ENCODE measurements at regions not wholly inside any gene's neighbourhood (a gene's known extent, or its start where the extent isn't known, plus 50 kb on each side); places are given as distances from the start of the nearest gene placed in this dataset.
"Not testable (repeated sequence)": the region's sequence is repeated elsewhere in the genome, so short reads cannot be mapped to it uniquely, and the experiment has no call there.

DNA sequence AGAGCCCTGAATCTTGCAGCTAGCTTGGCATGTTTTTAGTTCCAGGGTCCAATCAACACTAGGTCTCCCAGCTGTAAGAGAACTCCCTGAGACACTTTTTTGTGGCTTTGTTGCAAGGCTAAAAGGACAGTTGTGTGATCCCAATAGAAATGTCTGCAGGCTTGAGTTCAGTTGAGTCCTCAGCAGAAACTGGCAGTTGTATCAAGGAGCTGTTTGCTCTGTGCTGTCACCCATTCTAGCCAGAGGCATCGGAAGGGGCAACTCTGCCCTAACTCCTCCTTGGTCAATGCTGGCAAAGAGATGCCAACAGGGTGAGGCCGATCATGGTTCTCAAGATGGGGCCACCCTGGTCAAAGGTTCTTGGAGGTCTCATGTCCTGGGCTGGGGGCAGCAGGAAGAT lies 224.1 kb downstream of the BUB3 start:
- DNase-seq (ENCODE audit: low spot score): no peak

DNA sequence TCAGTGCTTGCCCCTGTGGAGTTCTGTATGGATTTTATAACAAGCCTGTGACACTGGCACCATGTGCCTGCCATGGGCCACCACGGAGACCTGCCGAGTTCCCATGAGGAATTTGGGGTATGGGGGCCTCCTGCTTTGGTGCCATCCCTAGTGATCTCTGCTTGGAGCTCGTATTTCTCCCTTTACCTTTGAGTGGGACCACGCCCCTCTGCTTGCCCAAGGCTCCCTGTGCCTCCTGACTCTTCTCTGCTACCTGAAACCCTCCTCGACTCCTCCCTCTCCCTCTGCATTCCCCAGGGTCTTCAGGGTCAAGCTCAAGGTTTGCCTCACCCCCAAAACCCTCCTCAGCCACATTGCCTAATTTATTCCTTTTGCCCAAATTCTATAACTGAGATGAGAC lies 225.0 kb downstream of the BUB3 start:
- no peak for DNase-seq (ENCODE audit: low spot score)

GRCh38 chr10:123380491-123381085 lies 226.4 kb downstream of the BUB3 start:
- DNase-seq (ENCODE audit: low spot score): no peak

DNA sequence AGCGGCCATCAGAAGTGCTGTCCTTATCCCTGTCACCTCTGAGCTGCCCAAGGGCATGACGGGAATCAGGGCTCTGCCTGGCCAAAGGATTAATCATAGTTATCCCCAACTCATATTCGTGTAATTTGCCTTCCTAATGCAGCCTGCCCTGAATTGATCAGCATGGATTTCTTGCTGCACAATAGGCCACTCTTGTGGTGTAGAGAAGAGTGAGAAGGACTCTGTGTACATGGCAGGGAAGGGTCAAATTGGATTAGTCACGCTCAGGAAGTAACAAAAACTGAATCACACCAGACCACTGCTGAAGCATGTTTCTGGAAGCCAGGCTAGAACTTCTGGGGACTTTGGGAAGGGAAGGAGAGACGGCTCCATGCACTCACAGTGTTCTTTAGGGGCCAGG lies 227.0 kb downstream of the BUB3 start:
- DNase-seq (ENCODE audit: low spot score): no peak

DNA sequence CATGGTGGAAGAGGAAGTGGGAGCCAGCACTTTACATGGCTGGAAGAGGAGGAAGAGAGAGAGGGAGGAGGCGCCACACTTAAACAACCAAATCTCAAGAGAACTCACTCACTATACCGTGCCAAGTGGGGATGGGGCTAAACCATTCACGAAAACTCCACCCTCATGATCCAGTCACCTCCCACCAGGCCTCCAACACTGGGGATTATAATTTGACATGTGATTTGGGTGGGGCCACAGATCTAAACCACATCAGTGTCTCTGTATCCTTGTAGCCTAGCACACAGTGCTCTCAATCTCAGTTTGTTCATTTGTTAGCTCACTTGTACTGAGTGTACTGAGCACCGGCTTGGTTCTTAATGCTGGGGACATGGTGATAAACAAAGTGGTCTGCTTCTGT lies 228.3 kb downstream of the BUB3 start:
- no peak for DNase-seq (ENCODE audit: low spot score)

DNA sequence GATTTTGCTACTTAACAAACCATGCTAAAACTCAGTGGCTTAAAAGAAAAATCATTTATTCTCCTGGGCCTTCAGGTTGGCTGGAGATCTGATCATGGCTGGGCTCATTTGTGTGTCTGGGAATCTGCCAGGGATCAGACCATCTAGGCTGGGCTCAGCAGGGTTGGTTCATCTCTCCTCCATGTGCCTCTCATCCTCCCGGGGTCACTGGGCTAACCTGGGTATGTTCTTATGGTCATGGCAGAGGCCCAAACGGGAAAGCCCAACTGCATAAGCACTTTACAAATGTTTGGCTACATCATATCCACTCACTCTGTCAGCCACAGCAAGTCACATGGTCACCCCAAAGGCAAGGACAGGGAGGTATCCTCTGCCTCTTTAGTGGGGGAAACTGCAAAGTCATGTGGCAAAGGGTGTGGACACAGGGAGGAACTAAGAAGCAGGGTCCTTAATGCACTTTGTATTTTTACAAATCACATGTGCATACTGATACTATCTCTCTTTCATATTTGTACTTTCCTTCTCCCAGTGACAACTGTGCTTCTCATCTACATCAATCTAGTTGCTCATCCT lies 231.4 kb downstream of the BUB3 start:
- DNase-seq (ENCODE audit: low spot score): no peak

DNA sequence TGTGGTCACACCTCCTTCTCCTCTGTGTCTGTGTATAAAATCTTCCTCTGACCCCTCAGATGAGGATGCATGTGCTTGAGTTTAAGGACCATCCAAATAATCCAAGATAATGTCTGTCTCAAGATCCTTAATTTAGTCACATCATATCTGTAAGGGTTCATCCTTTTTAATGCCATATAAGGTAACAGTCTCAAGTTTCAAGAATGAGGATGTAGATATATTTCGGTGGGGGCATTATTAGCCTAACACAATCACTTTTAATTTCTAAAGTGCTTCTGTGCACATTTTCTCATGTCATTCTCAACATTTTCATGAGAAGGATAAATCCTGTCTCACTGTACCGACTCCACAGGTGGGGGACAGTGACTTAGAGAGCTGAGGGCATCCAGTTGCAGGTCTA lies 235.3 kb downstream of the BUB3 start:
- DNase-seq (ENCODE audit: low spot score): no peak

DNA sequence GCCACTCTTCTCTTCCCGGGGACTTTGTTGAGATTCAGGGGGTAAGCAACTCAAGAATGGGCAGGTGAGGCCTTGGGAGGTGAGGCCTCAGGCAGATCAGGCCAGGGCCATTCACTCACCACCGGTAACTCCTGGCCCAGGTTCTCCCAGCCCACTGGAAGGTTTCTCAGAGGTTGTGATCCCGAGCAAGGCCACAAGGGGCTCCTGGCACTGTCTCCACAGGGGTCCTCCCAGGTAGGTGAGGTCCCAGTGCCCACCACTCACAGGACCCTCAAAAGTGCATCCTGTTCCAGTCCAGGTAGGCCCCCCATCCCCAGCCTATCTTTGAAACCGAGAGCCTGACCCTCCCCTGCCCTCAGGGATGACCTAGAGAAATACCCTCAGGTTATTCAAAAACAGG lies 236.1 kb downstream of the BUB3 start:
- no peak for DNase-seq (ENCODE audit: low spot score)

DNA sequence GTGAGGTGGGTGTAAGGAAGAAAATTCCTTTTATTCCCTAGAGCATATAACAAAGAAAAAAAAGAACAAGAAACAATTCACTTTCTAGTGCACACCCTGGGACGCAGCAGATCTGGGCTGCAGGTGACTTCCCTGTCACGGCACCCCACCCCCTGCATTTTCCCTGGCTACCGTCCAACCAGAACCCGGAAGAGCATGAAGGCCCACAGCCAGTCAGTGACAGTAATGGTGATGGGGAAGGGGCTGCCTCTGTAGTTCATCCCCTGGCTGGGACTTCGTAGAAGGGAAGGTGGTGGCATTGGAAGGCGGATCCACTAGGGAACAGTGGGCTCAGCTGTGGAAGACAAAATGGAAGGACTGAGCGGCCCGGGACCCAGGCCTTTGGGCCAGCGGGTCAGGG lies 236.7 kb downstream of the BUB3 start:
- DNase-seq (ENCODE audit: low spot score): no peak

DNA sequence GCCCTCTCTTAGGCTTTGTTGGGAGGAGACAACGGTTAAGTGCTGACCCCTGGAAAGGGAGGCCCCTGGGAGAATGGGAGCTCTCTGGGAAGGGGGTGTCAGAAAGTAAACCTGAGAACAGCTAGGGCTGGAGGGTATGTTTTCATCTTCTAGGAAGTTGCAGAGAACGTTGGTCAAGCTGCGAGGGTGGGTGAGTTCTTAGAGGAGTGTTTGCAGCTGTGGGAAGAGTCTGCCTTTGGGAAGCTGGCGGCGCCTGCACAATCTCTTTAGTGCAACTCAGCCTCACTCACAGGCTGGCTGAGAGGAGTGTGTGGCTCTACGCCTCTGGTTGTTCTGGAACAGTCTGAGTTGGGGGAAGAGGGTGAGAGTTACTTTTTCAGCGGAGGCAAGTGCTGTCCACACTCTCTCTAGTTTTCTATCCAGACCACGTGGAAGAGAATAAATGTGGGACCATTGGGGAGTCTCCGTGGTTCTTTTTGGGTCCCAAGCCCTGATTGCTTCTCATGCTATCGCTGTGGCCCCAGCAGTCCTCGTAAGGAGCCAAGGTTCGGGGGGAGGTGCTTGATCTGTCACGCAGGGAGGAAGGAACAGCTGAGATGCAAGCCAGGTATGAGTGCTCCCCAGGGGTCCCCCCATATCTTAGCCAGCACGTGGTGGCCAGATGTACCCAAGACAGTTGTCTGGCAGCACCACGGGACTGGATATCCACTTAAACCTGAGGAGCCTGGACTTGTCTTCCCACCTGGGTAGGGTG lies 237.2 kb downstream of the BUB3 start:
- no peak for DNase-seq (ENCODE audit: low spot score)

DNA sequence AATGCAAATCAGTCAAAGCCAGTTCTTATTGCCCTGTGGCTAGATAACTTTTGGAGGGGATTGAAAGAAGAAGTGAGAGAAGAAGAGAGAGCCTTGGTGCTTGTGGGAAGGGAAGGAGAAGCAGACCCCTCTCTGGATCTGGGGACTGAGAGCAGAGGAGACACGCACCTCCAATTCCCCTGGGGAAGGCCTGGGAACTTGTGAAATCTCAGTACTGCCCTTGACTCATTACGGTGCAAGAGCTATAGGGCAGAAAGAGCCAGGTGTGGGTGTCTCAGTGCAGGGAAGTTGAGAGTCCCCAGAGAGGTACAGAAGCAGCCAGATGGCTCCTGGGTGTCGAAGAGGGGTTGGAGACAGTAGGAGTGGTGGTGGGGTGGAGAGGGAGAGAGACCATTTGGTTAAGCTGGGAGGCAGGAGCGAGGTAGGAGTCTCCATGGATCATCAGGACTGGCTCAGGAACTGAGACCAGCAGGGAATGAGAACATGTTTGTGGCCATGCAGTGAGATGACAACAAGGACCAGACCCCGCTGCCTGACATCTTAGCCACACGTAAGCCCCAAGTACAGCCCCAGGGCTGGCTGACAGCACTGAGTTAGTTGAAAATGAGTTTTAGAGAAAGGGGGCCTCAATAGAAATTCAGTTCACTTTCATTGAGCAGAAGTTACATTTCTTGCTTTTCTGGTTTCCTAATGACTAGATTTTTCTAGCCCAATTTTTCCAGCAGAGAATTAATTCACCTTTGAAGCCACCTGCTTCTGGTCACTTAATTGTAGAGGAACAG lies 238.2 kb downstream of the BUB3 start:
- DNase-seq (ENCODE audit: low spot score): no peak

DNA sequence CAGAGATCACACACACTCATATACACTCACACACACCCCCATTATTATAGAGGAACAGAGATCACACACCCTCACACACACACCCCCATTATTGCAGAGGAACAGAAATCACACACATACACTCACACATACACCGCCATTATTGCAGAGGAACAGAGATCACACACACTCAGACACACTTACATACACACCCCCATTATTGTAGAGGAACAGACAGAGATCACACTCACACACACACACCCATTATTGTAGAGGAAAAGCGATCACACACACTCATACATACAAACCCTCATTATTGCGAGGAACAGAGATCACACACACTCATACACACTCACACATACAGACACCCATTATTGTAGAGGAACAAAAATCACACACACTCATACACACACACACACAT lies 239.0 kb downstream of the BUB3 start:
- DNase-seq (ENCODE audit: low spot score): no peak

DNA sequence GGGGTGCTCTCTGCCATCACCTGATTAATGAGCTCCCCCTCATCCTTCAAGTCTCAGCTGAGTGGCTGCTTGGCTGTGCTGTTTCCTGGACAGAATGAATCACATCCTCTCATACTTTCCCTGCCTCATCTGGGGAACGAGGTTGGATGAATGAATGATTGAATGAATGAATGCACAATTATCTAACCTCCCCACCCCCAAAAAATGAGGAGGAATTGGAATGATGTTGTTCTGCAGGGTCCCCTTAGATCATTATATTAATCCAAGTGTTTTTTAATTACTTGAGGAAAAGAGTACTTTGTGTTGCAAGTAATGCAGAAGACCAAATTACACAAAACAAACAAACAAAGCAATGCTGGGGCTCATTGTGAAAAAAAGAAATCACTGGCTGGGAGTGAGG lies 240.2 kb downstream of the BUB3 start:
- no peak for DNase-seq (ENCODE audit: low spot score)

DNA sequence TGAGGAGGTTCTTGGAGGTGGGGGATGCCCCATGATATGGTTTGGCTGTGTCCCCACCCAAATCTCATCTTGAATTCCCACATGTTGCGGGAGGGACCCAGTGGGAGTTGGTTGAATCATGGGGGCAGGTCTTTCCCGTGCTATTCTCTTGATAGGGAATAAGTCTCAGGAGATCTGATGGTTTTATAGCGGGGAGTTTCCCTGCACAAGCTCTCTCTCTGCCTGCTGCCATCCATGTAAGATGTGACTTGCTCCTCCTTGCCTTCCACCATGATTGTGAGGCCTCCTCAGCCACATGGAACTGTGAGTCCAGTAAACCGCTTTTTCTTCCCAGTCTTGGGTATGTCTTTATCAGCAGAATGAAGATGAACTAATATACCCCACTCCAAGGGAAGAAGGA lies 241.0 kb downstream of the BUB3 start:
- not testable (repeated sequence) for DNase-seq (ENCODE audit: low spot score)

DNA sequence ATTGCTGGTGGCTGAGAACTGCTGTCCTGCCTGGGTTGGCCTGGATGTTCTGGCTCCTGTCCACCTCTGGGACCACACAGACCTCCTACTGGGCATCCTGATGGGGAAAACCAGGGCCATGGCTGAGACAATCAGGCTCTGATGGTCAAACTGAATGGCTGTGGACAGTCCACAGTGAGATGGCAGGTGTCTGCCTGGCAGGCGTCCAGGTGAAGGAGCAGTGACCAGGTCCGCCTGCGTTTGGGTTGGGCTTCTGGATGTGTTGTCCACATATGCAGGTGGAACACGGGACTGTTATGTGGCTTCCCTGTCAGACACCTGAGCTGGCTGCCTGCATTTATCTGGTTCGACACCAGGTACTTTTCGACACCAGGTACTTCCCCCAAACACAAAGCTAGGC lies 241.7 kb downstream of the BUB3 start:
- DNase-seq (ENCODE audit: low spot score): no peak

DNA sequence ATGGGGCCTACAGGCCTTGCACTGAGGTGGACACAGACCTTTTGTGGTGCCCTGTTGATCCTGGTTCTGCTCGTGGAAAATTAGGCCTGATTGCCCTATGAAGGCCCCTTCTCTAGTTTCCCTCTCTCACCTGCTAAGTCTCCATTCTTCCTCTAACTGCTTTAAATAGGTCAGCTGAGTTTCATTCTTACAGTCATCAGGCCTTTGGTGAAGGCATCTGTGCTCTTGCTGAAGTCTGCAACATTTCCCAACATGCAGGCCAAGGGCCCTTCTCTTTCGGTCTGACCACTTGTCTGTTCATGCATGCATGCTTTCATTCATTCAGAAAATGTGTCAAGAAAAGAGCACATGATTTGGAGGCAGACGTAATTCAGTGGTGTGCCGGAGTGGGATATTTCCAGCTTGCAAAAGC lies 244.0 kb downstream of the BUB3 start:
- DNase-seq (ENCODE audit: low spot score): no peak

GRCh38 chr10:123398756-123399155 lies 244.6 kb downstream of the BUB3 start:
- DNase-seq (ENCODE audit: low spot score): no peak

DNA sequence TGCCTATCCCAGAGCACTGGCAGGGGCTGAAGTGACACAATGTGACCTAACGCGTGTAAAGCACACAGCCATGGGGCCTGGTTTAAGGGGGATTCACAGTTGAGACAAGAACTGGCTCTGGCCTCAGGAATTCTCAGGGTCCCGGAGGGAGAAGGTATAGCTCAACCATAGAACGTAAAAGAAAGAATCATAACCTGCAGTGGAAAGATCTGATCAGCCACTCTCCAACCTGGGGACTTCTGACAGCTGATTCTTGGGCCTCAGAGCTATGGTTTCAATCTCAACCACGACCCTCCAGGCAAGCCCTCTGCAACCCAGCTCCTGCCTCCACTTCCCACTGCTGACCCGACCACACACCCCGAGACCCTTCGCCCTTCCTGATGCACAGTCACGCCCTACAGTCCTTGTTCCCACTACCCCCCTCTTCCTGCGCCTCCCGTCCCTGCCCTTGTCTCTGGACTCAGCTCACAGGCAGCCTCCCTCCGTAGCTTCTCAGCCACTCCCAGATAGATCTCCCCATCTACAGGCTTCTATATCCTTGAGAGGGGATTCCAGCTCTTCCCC lies 245.2 kb downstream of the BUB3 start:
- DNase-seq (ENCODE audit: low spot score): no peak

DNA sequence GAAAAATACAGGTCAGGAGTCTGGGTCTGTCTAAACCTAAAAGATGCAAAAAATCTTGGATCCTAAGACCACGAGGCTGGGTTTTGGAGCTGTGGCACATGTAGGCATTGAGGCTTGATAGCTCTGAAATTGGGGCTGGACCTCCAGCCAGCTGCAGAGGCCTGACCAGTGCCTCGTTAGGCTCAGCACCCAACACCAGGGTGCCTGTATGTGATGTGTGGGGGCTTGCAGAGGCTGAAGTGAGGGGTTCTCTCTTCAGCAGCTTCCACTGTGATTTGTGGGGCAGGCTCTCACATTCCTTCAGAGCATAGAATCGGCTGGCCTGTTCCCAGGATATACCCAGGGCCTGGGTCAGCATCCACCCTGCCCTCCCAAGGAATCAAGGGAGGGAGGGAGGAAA lies 247.8 kb downstream of the BUB3 start:
- DNase-seq (ENCODE audit: low spot score): no peak

- DNase-seq (ENCODE audit: low spot score): no peak
Measured at GRCh38 chr10:123402656-123403055, 248.5 kb downstream of the BUB3 start.

DNA sequence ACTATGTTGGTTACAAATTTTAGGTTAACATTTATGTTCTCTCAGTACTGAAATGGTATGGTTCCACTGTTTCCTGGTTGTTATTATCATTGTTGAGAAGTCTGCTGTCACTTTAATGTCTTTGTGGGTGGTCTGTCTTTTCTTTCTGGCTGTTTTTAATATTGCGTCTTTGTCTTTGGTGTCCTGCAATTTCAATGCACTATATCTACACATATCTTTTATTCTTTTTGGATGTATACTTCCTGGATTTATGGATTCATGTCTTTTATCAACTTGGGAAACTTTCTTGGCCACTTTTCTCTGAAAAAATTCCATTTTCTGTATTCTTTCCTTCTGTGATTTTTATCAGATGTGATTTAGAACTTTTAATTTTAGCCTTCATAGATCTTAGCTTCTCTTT lies 250.2 kb downstream of the BUB3 start:
- no peak for DNase-seq (ENCODE audit: low spot score)

- no peak for DNase-seq (ENCODE audit: low spot score)
Measured at GRCh38 chr10:123408660-123409059, 254.5 kb downstream of the BUB3 start.

DNA sequence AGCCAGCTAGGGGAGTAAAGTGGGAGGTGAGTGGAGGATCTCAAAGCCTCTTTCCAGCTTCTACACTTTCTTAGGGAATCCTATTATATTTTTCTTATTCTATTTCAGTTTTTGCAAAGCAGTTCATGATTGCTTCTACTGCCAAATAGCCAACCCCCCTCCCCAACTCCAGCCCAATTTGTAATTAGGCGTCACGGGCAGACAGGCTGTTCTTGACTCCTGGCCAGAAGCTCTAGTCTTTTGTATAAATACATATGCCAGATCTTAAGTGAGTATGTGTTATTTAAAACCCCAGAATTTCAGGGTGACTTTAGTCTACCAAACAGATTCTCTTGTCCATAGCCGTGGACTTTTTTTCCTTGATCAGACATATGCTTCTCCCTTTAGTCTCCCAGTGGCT lies 255.2 kb downstream of the BUB3 start:
- no peak for DNase-seq (ENCODE audit: low spot score)
